ENCODE measurements at regions not wholly inside any gene's neighbourhood (a gene's known extent, or its start where the extent isn't known, plus 50 kb on each side); places are given as distances from the start of the nearest gene placed in this dataset.
A peak's percentile ranks its signal among the peaks of the same experiment; 100 is the strongest.

GRCh38 chr14:41230683-41231082 is 376.0 kb upstream of the LRFN5 start:
- Histone ChIP-seq H3K27ac (ENCODE audit: extremely low read length, insufficient read depth, low read length) (no peak overlapping the region), H3K79me2 (ENCODE audit: insufficient read depth, low read length) (no peaks in the 10 kb centered on the region), H3K4me3 (replicated peaks in 1 of 3; ENCODE audit: insufficient read depth in 1 of 3, low read depth in 2 of 3, low read length in 3 of 3) (no peak overlapping the region), H4K20me1 (ENCODE audit: insufficient read depth, low read length) (no peaks in the 10 kb centered on the region), H3K4me1 (ENCODE audit: insufficient read depth, low read length) (no peaks in the 10 kb centered on the region), H3K27me3 (ENCODE audit: control insufficient read depth in 1 of 2, insufficient read depth in 2 of 2, low read length in 2 of 2) (no peaks in the 10 kb centered on the region), H3K36me3 (replicated peaks in 1 of 2; ENCODE audit: control insufficient read depth in 1 of 2, insufficient read depth in 2 of 2, low read length in 2 of 2) (no peaks in the 10 kb centered on the region), H3K9ac (ENCODE audit: insufficient read depth, low read depth, low read length) (no peak overlapping the region), H2AFZ (ENCODE audit: low read length) (no peak overlapping the region), H3K9me3 (ENCODE audit: low read length) (peaks cover 68% of the 10 kb centered on the region), H3K4me2 (ENCODE audit: low read depth, low read length) (no peak overlapping the region)
- ChIA-PET POLR2A (no interaction called here), CTCF (ENCODE audit: low intra/inter-chr PET ratio, low total read pairs) (no interaction called here)
- TF ChIP-seq MXI1 (IDR thresholded peaks at IDR 0.05; ENCODE audit: borderline replicate concordance, low read depth, low read length) (no peak), DMTF1 (CRISPR knock-in tag; IDR thresholded peaks at IDR 0.05) (no peak), KLF9 (CRISPR knock-in tag; IDR thresholded peaks at IDR 0.05; ENCODE audit: low read depth) (no peak), CEBPG (CRISPR knock-in tag; IDR thresholded peaks at IDR 0.05) (no peak), CEBPB (IDR thresholded peaks at IDR 0.05; ENCODE audit: borderline replicate concordance, low read depth, low read length) (peak; percentile 35; the same call in 1 of the 2 replicates)
- no peak for DNase-seq (ENCODE audit: low spot score)
- ATAC-seq = no peak
- no TSS peak for BruUV-seq (replicated peaks)
- intact Hi-C loops (cut with micrococcal nuclease; ENCODE audit: unreplicated experiment) = no loop called here
- FAIRE-seq = no peak
- in situ Hi-C loops (cut with HindIII; ENCODE audit: extremely low pct_ligation_motif_present, low pct_unique_long_range_greater_than_20kb) = no loop called here
- WGBS (ENCODE audit: low lambda C conversion rate) = 14% methylated on average over 2 of the region's 2 CpGs

GRCh38 chr14:41229824-41230223 is 376.9 kb upstream of the LRFN5 start:
- intact Hi-C loops (cut with micrococcal nuclease; ENCODE audit: unreplicated experiment) = no loop called here
- Histone ChIP-seq H3K4me3 (replicated peaks in 1 of 3; ENCODE audit: insufficient read depth in 1 of 3, low read depth in 2 of 3, low read length in 3 of 3) (no peak overlapping the region), H3K9me3 (ENCODE audit: low read length) (peaks cover 63% of the 10 kb centered on the region), H3K4me1 (ENCODE audit: insufficient read depth, low read length) (no peaks in the 10 kb centered on the region), H3K79me2 (ENCODE audit: insufficient read depth, low read length) (no peaks in the 10 kb centered on the region), H3K4me2 (ENCODE audit: low read depth, low read length) (no peak overlapping the region), H3K9ac (ENCODE audit: insufficient read depth, low read depth, low read length) (no peak overlapping the region), H4K20me1 (ENCODE audit: insufficient read depth, low read length) (no peaks in the 10 kb centered on the region), H3K27me3 (ENCODE audit: control insufficient read depth in 1 of 2, insufficient read depth in 2 of 2, low read length in 2 of 2) (no peaks in the 10 kb centered on the region), H2AFZ (ENCODE audit: low read length) (no peak overlapping the region), H3K36me3 (replicated peaks in 1 of 2; ENCODE audit: control insufficient read depth in 1 of 2, insufficient read depth in 2 of 2, low read length in 2 of 2) (no peaks in the 10 kb centered on the region), H3K27ac (ENCODE audit: extremely low read length, insufficient read depth, low read length) (no peak overlapping the region)
- in situ Hi-C loops (cut with HindIII; ENCODE audit: extremely low pct_ligation_motif_present, low pct_unique_long_range_greater_than_20kb) = no loop called here
- no peak for FAIRE-seq
- no peak for ATAC-seq
- no TSS peak for BruUV-seq (replicated peaks)
- DNase-seq (ENCODE audit: low spot score) = no peak
- TF ChIP-seq GABPB1 (CRISPR knock-in tag; IDR thresholded peaks at IDR 0.05) = no peak
- TF ChIP-seq MEIS1 (CRISPR knock-in tag; IDR thresholded peaks at IDR 0.05; ENCODE audit: borderline replicate concordance) = no peak
- no peak for TF ChIP-seq PCBP2 (optimal IDR thresholded peaks at IDR 0.05; ENCODE audit: low read depth, low read length, poor library complexity, severe bottlenecking)
- 0 out of 2 replicates have a peak, but pooled peaks have one; percentile 2 for TF ChIP-seq CEBPB (IDR thresholded peaks at IDR 0.05; ENCODE audit: borderline replicate concordance, low read depth, low read length)
- no peak for TF ChIP-seq ZEB1 (IDR thresholded peaks at IDR 0.05; ENCODE audit: insufficient replicate concordance, low read depth)
- POLR2A ChIA-PET = no interaction called here
- under 1% methylated on average over 2 of the region's 2 CpGs for WGBS (ENCODE audit: low lambda C conversion rate)
- CTCF ChIA-PET (ENCODE audit: low intra/inter-chr PET ratio, low total read pairs) = no interaction called here

Measured in HepG2 (cell line).